ENCODE measurements at regions not wholly inside any gene's neighbourhood (a gene's known extent, or its start where the extent isn't known, plus 50 kb on each side); places are given as distances from the start of the nearest gene placed in this dataset.

DNA sequence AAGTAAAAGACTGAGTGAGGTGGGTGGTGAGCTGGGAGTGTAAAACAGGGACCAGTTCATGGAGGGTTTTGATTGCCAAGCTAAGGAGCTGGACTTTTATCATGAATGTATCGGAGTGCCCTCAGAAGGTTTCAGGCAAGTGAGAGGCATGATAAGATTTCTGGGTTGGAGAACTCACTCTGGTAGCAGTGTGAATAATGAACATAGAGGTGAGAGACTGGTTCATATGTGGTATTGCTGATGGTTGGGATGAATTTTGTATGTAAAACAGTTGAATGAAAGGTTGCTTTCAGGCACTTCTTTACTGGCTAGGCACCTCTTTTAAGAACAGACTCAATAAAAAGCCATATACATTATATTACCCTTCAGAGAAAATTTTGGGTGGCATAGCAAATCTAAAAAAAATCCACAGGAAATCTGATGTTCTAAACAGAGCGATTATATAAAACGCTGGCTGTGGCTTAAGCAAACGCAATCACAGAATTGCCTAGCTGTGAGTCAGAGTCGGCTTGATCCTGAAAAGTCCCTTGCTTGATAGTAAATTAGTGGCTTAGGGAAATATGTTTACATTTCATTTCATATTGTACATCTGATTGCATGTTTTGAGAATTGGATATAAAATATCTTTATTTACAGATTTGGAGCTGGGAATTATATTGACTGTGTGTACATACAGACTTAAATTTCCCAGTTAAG lies 92.9 kb upstream of the HDAC9 start:
- TF ChIP-seq POLR2A (IDR thresholded peaks at IDR 0.05) = no peak
- TF ChIP-seq, protein P1, sequence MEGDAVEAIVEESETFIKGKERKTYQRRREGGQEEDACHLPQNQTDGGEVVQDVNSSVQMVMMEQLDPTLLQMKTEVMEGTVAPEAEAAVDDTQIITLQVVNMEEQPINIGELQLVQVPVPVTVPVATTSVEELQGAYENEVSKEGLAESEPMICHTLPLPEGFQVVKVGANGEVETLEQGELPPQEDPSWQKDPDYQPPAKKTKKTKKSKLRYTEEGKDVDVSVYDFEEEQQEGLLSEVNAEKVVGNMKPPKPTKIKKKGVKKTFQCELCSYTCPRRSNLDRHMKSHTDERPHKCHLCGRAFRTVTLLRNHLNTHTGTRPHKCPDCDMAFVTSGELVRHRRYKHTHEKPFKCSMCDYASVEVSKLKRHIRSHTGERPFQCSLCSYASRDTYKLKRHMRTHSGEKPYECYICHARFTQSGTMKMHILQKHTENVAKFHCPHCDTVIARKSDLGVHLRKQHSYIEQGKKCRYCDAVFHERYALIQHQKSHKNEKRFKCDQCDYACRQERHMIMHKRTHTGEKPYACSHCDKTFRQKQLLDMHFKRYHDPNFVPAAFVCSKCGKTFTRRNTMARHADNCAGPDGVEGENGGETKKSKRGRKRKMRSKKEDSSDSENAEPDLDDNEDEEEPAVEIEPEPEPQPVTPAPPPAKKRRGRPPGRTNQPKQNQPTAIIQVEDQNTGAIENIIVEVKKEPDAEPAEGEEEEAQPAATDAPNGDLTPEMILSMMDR (IDR thresholded peaks at IDR 0.05) = no peak
